Astrocyte of the cerebellum (primary cell): ENCODE measurements at regions not wholly inside any gene's neighbourhood (a gene's known extent, or its start where the extent isn't known, plus 50 kb on each side); places are given as distances from the start of the nearest gene placed in this dataset.

Experiments
- DNase-seq: peaks from one replicate; pipeline ENCODE4 v3.0.0-alpha.2; 2011; ENCODE audit warnings: low read depth
- H3K4me3 ChIP-seq: 2 replicates; pipeline ENCODE4 v1.5.1; 2011; ENCODE audit warnings: mild to moderate bottlenecking, low read depth, low read length, moderate library complexity
- CTCF ChIP-seq: IDR thresholded peaks from 2 replicates; pipeline ENCODE4 v1.5.1; 2012; ENCODE audit warnings: low read length, low read depth, moderate library complexity, mild to moderate bottlenecking; ENCODE audit errors: missing control alignments
- in situ Hi-C: cut with HindIII; loops from 2 replicates; pipeline ENCODE4 v1.10.0; 2017; ENCODE audit warnings: low sequenced_read_pairs

GRCh38 chr7:116139807-116140206 is 70.5 kb upstream of the TES start:
- in situ Hi-C loops, result no loop called here
- no peak overlapping the region for H3K4me3 ChIP-seq
- no peak for TF ChIP-seq CTCF
- no peak for DNase-seq

GRCh38 chr7:116142374-116142773 is 68.0 kb upstream of the TES start:
- DNase-seq, result no peak
- TF ChIP-seq CTCF, result no peak
- in situ Hi-C loops, result no loop called here
- no peak overlapping the region for H3K4me3 ChIP-seq

GRCh38 chr7:116142850-116143249 is 67.5 kb upstream of the TES start:
- in situ Hi-C loops, result no loop called here
- H3K4me3 ChIP-seq, result no peak overlapping the region
- no peak for DNase-seq
- TF ChIP-seq CTCF, result no peak

GRCh38 chr7:116145245-116145852 is 65.0 kb upstream of the TES start:
- no peak for DNase-seq
- H3K4me3 ChIP-seq, result no peak overlapping the region
- TF ChIP-seq CTCF, result no peak
- in situ Hi-C loops, result no loop called here

GRCh38 chr7:116148108-116148507 is 62.2 kb upstream of the TES start:
- DNase-seq, result no peak
- in situ Hi-C loops, result no loop called here
- TF ChIP-seq CTCF, result no peak
- H3K4me3 ChIP-seq, result no peak overlapping the region

GRCh38 chr7:116148626-116149025 is 61.7 kb upstream of the TES start:
- no peak overlapping the region for H3K4me3 ChIP-seq
- no peak for DNase-seq
- in situ Hi-C loops, result no loop called here
- TF ChIP-seq CTCF, result no peak
